ENCODE measurements at regions not wholly inside any gene's neighbourhood (a gene's known extent, or its start where the extent isn't known, plus 50 kb on each side); places are given as distances from the start of the nearest gene placed in this dataset.
"Not testable (repeated sequence)": the region's sequence is repeated elsewhere in the genome, so short reads cannot be mapped to it uniquely, and the experiment has no call there.

GRCh38 chr10:57035310-57035709 lies 674.3 kb upstream of the ZWINT start:
- ATAC-seq: no peak

DNA sequence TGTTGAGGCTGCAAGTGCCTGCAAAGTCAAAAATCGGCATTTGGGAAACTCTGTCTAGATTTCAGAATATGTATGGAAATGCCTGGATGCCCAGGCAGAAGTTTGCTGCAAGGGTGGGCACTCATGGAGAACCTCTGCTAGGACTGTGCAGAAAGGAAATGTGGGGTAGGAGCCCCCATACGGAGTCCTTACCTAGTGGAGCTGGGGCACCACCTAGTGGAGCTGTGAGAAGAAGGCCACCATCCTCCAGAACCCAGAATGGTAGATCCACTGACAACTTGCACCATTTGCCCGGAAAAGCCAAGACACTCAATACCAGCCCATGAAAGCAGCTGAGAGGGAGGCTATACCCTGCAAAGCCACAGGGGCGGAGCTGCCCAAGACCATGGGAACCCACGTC lies 671.2 kb upstream of the ZWINT start:
- ATAC-seq: not testable (repeated sequence)

More at GRCh38 chr10:57035310-57035709, 674.3 kb upstream of the ZWINT start:
- TF ChIP-seq, protein P1, sequence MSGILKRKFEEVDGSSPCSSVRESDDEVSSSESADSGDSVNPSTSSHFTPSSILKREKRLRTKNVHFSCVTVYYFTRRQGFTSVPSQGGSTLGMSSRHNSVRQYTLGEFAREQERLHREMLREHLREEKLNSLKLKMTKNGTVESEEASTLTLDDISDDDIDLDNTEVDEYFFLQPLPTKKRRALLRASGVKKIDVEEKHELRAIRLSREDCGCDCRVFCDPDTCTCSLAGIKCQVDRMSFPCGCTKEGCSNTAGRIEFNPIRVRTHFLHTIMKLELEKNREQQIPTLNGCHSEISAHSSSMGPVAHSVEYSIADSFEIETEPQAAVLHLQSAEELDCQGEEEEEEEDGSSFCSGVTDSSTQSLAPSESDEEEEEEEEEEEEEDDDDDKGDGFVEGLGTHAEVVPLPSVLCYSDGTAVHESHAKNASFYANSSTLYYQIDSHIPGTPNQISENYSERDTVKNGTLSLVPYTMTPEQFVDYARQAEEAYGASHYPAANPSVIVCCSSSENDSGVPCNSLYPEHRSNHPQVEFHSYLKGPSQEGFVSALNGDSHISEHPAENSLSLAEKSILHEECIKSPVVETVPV (CRISPR knock-in tag; IDR thresholded peaks at IDR 0.05): no peak
- TF ChIP-seq ZNF70 (CRISPR knock-in tag; IDR thresholded peaks at IDR 0.05) (no peak), SNAI2 (CRISPR knock-in tag; IDR thresholded peaks at IDR 0.05) (no peak), ZFP30 (CRISPR knock-in tag; IDR thresholded peaks at IDR 0.05) (no peak), ZNF8 (CRISPR knock-in tag; IDR thresholded peaks at IDR 0.05) (no peak), OSR1 (CRISPR knock-in tag; IDR thresholded peaks at IDR 0.05) (no peak), ISL1 (CRISPR knock-in tag; IDR thresholded peaks at IDR 0.05) (no peak), TOX (CRISPR knock-in tag; IDR thresholded peaks at IDR 0.05; ENCODE audit: borderline replicate concordance) (no peak), TCF4 (CRISPR knock-in tag; IDR thresholded peaks at IDR 0.05; ENCODE audit: borderline replicate concordance) (no peak), ESRRG (CRISPR knock-in tag; IDR thresholded peaks at IDR 0.05) (no peak)

DNA sequence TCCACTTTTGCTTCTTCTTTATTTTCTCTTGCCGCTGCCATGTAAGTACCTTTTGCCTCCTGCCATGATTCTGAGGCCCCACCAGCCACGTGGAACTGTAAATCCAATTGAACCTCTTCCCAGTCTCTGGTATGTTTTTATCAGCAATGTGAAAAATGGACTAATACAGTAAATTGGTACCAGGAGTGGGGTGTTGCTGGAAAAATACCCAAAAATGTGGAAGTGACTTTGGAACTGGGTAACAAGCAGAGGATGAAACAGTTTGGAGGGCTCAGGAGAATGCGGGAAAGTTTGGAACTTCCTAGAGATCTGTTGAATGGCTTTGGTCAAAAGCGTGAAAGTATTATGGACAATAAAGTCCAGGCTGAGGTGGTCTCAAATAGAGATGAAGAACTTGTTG lies 670.3 kb upstream of the ZWINT start:
- ATAC-seq: no peak
- TF ChIP-seq ZFP3 (CRISPR knock-in tag; IDR thresholded peaks at IDR 0.05): no peak
- TF ChIP-seq POU6F1 (CRISPR knock-in tag; IDR thresholded peaks at IDR 0.05; ENCODE audit: borderline replicate concordance, low read depth): no peak
- no peak for TF ChIP-seq ESRRG (CRISPR knock-in tag; IDR thresholded peaks at IDR 0.05)
- TF ChIP-seq TSHZ2 (CRISPR knock-in tag; IDR thresholded peaks at IDR 0.05): no peak
- TF ChIP-seq ARNTL (CRISPR knock-in tag; IDR thresholded peaks at IDR 0.05; ENCODE audit: borderline replicate concordance, low read depth): no peak

- ATAC-seq: no peak
- TF ChIP-seq PPARA (CRISPR knock-in tag; IDR thresholded peaks at IDR 0.05; ENCODE audit: borderline replicate concordance) (no peak), TCF4 (CRISPR knock-in tag; IDR thresholded peaks at IDR 0.05; ENCODE audit: borderline replicate concordance) (no peak), GLIS3 (CRISPR knock-in tag; IDR thresholded peaks at IDR 0.05) (no peak)
- TF ChIP-seq, protein P1 (CRISPR knock-in tag; IDR thresholded peaks at IDR 0.05): no peak
Measured at GRCh38 chr10:57026307-57026706, 665.2 kb upstream of the ZWINT start.

GRCh38 chr10:57023626-57024025 lies 662.6 kb upstream of the ZWINT start:
- ATAC-seq: no peak
- TF ChIP-seq ISL1 (CRISPR knock-in tag; IDR thresholded peaks at IDR 0.05): no peak
- TF ChIP-seq POU6F1 (CRISPR knock-in tag; IDR thresholded peaks at IDR 0.05; ENCODE audit: borderline replicate concordance, low read depth): no peak
- TF ChIP-seq ZC3H10 (CRISPR knock-in tag; IDR thresholded peaks at IDR 0.05): no peak
- no peak for TF ChIP-seq TSHZ2 (CRISPR knock-in tag; IDR thresholded peaks at IDR 0.05)
- TF ChIP-seq TCF4 (CRISPR knock-in tag; IDR thresholded peaks at IDR 0.05; ENCODE audit: borderline replicate concordance): no peak
- TF ChIP-seq, protein P1 (CRISPR knock-in tag; IDR thresholded peaks at IDR 0.05): no peak
- TF ChIP-seq PPARA (CRISPR knock-in tag; IDR thresholded peaks at IDR 0.05; ENCODE audit: borderline replicate concordance): no peak
- no peak for TF ChIP-seq CSDC2 (CRISPR knock-in tag; IDR thresholded peaks at IDR 0.05)
- TF ChIP-seq, protein P2, sequence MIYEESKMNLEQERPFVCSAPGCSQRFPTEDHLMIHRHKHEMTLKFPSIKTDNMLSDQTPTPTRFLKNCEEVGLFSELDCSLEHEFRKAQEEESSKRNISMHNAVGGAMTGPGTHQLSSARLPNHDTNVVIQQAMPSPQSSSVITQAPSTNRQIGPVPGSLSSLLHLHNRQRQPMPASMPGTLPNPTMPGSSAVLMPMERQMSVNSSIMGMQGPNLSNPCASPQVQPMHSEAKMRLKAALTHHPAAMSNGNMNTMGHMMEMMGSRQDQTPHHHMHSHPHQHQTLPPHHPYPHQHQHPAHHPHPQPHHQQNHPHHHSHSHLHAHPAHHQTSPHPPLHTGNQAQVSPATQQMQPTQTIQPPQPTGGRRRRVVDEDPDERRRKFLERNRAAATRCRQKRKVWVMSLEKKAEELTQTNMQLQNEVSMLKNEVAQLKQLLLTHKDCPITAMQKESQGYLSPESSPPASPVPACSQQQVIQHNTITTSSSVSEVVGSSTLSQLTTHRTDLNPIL (CRISPR knock-in tag; IDR thresholded peaks at IDR 0.05; ENCODE audit: low read depth): no peak
- TF ChIP-seq ZFP3 (CRISPR knock-in tag; IDR thresholded peaks at IDR 0.05): no peak
